ENCODE measurements at regions not wholly inside any gene's neighbourhood (a gene's known extent, or its start where the extent isn't known, plus 50 kb on each side); places are given as distances from the start of the nearest gene placed in this dataset.

- DNase-seq = no peak
Measured at GRCh38 chr6:4401408-4402368, 266.3 kb upstream of the ECI2 start.

GRCh38 chr6:4399656-4400055 lies 264.3 kb upstream of the ECI2 start:
- DNase-seq = no peak

- no peak for DNase-seq
Measured at GRCh38 chr6:4398791-4399190, 263.4 kb upstream of the ECI2 start.

DNA sequence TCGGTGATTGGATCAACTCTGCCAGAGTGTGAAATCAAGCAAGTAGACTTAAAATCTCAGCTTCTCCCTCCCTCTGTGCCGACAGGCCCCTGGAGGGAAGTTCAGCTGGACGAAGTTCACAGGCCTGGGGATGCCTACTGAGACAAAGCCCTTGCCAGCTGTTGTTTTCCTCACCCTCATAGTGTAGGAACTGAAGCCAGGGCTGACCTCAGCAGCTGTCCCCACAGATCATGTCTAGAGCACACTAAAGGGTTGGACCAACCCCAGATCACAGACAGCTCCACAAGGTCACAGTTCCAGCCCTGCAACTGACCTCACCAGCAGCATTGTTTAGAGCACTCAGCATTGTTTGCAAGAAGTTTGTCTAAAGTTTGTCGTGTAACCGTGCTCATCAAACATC lies 261.9 kb upstream of the ECI2 start:
- no peak for DNase-seq

DNA sequence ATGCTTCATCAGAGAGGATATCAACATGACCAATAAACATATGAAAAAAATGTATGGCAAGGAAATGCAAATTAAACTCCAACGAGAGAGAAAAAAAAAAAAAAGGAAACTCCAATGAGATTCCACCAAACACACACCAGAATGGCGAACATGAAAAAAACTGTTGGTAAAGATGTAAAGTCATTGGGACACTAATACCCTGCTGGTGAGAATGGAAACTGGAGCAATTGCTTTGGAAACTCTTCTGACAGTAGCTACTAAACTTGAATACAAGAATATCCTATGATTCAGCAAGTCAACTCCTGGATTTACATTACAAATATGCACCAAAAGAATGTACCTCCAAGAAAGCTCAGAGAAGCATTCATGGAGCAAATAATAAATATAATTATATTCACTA lies 260.7 kb upstream of the ECI2 start:
- DNase-seq = no peak

DNA sequence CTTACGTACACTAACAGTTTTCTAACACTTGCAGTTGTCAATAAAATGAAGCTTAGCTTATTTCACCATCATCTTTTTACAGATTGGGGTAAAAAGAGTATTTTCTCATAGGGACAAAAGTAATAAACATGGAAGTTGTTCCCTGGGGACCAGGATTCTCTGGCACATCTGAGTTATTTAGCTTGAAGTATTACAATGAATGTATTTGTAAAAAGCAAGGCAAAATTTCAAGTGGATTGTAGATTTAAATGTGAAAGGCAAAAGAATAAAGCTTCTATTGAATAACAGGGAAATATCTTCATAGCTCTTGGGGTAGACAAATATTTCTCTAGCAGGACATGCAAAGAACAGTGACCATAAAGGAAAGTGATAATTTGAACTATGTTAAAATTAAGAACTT lies 260.0 kb upstream of the ECI2 start:
- no peak for DNase-seq

DNA sequence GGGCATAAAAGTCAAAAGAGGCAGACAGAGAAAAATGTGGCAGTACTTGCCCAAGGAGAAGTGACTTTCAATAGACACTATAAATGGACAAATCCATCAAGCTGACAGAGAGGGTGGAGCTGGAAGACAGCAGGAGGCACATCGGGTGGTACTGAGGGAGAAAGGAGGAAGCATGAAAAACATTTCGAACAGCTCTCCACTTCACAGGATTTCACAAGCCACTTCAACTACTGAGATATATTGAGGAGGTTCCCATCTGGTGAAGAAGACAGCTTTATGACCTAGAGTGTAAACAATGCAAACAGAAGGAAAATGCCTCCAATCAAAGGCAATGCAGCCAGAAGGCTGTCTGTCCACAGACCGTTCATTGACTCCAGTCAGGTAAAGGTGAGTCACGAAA lies 259.4 kb upstream of the ECI2 start:
- DNase-seq = no peak

- no peak for DNase-seq
Measured at GRCh38 chr6:4388675-4389074, 253.3 kb upstream of the ECI2 start.

- no peak for DNase-seq
Measured at GRCh38 chr6:4384656-4385055, 249.3 kb upstream of the ECI2 start.

DNA sequence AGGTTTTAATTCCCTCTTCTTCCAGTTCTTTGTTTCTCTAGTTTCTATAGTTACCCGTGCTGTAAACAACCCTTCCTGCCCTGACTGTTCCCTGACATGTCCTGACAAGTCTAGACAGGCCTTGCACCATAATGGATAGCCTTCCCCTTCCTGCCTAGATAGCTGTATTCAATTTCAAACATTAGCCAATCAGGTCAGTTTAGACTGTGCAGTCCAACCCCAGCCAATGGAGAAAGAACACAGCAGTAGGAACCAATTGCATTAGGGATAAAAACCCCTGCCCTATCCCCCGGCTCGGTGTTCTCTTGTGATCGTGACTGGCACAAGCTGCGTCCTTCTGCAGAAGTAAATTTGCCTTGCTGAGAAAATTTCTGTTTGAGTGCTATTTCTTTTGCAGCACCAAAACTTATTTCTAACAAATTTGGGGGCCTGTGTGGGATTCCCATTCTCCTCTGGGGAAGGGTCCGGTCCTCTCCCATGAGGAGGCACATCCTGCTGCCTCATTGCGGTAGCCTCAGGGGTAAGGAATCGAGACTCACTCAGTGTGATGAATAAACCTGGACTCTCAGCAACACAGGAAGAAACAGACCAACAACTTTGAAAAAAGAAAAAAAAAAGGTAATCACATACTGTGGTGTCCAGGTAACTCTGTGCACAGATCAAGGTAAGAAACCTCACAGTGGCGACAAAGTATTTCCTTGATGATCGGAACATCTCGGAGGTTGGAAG lies 248.7 kb upstream of the ECI2 start:
- no peak for DNase-seq

DNA sequence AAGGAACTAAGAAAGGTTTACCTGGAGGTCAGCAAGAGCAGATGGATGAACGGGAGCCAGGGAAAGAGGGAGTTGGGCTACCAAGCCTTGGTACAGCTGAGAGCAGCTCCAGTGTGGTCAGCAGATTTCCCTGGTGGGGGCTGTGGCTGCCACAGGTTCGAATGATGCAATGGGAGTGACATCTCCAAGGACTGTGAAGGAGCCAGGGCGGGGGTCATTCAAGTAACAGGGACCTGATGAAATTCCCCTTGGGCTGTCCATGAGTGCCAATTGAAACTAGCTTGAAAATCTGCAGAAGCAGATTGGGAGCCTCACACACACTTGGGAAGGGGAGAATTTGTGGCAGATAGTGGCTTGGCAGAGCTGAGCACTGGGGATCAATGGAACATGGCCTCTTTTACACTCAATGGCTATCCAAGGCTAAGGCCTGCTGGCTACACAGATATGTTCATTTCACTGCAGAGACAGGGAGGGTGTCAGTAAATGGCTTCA lies 247.0 kb upstream of the ECI2 start:
- no peak for DNase-seq

DNA sequence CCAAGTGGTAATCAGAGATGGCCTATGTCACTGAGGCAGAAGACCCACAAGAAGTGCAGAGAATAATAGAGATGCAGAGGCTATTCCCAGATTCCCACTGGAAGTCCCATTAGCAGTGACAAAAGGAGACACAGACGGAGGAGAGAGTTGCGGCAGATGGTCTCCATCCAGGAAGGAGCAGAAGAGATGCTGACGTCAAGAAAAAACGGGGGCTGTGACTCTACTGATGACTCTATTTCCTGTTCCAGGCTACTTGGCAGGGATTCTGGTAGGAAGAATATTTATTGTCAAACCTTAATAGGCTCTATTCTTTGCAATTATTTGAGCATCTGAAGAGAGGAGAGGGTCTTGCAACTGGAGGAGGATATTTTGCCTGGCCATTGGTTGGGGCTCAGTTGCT lies 246.0 kb upstream of the ECI2 start:
- no peak for DNase-seq

DNA sequence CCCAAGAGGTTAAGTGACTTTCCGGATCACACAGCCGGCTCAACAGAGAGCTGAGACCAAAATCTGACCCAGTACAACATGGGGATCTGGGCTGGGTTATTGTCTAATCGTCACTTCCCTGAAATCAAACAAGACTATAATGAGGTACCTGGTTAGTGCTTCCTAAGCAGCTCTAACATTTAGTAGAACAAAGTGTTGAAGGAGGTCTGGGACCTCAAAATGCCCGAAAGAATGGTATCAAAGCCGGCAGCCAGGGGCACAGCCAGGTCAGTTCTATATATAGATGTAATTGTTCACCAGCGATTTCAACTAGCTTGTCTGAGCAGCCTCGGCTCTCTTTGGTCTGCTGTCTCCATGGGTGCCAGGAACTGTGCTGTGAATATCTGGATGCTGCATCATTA lies 245.5 kb upstream of the ECI2 start:
- no peak for DNase-seq

DNA sequence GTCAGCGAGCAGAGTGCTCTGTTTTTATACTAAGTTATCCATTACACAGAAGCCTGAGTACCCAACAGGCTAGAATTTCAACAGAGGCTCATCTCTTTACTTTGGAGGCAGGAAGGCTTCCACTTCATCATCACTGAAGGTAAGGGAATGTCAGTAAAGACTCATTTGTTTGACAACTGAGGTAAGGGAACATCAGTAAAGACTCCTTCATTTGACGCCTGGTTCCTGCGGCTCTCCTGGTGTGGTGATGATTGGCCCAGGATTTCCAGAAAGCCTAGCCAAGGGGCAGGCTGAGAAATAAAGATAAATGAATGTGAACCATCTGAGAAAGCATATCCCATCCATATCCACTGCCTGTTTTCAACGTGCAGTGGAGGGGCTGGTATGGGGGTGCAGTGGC lies 244.6 kb upstream of the ECI2 start:
- no peak for DNase-seq

DNA sequence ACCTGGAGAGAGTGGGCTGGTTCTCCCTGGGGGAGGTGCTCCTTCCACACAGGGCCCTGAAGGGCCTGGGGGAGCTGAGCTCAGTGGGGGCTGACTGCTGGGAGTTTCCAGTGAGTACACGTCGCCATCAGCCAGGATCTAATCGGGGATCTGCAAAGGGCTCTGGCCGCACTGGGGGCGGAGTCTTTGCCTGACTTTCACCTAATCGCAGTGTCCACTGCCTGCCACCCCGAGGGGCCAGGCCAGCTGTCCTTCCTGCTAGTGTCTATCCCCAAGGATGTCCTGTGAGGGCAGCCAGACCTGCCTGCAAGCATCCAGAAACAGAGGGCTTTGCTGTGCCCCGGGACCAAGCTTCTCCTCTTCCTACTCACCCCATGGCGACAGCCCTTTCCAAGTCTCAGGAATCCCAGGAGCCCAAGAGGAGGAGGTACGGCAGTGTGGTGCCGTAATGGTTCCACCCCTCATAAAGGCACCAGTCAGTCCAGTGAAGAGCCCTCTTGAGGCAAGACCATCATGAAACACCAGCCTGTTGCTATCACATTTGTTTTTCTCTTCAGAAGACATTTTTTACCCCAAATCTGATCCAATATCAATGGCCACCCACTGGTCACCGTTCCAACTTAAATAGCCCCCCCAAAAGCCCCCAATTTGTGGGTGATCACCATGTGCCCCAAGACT lies 243.1 kb upstream of the ECI2 start:
- DNase-seq = no peak

DNA sequence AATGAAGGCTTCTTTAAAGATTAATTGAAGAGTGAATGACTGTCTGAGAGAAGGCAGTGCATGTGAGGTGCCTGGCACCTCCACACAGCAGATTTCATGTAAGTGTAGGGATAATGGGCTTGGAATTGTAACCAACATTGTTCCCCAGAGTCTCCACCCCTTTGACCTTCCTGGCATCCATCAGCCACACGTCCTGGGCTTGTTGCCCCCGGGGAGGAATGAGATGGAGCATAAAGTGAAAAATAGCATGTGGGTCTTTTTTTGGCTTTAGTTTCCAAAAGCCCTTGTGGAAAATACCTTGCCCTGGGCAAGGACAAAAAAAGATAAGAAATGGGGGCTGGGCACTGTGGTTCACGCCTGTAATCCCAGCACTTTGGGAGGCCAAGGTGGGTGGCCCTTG lies 242.2 kb upstream of the ECI2 start:
- DNase-seq = no peak

DNA sequence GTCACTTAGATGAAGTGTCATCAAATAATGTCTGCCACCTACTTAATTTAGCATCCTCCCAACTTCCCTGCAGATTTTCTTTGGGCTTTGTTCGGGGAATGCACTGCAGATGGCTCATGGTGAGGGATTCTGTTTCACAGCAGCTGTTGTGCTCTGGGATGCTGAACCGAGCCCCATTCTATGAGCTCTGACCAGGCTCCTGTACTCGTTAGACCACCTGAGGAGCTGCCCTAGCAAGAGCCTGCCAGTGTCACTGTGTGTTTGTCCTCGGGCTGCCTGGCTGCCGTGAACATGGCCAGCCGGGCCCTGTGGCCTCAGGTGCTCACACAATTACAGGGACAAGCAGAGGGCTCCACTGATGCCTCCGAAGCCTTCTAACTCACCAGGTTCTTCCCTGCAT lies 238.8 kb upstream of the ECI2 start:
- no peak for DNase-seq

DNA sequence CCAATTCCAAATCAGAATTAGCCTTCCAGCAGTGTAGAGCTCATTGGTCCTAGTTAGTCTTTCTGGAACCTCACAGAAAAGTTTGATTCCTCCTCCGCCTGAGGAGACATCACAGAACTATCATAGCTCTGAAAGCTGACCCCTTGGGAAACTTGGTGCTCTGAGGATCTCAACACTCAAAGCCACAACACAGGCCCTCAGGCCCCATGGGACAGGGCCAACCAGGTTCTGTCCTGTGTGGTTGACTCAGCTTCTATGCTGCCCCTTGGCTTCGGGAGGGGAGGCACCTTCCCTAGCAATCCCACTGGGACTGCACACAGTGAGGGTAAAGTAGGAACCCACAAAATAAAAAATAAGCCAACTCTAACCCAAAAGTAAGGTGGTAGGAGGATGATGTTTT lies 237.5 kb upstream of the ECI2 start:
- DNase-seq = no peak

DNA sequence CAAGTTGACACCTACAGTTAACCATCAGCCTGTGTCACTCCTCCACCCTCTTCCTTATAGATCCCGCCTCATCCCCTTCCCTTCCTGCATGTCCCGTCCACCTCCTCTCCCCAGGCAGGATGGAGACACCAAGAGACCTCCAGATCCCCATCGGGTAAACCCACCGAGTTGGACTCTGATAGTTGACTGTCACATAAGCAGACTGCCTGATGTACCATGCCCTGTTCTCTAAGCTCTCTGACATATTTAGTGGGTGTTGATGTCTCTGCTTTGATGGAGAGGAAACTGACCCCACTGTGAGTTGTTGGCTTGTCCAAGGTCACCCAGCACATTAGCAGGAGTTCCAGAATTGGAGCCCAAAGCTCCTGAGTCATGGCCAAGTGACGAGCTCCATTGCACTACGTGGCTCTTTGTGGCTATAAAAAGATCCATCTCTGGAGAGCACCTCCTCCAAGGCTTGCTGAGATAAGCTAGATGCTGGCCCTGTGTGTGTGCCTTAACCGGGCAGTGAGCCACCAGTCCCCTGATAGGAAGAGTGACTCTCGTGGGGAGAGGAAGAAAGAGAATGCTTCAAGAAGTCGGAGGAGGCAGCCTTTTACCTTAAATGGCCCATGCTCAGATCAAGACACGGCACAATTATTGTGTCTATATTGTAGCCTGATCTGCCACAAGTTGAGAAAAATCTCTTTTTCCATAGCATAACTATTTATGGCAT lies 236.0 kb upstream of the ECI2 start:
- no peak for DNase-seq

- no peak for DNase-seq
Measured at GRCh38 chr6:4370066-4370465, 234.7 kb upstream of the ECI2 start.

- DNase-seq = no peak
Measured at GRCh38 chr6:4369616-4370015, 234.2 kb upstream of the ECI2 start.

- DNase-seq = no peak
Measured at GRCh38 chr6:4368649-4369048, 233.3 kb upstream of the ECI2 start.

- no peak for DNase-seq
Measured at GRCh38 chr6:4367643-4368042, 232.3 kb upstream of the ECI2 start.
